Sigmoid colon (tissue), 4 donors: ENCODE measurements at regions not wholly inside any gene's neighbourhood (a gene's known extent, or its start where the extent isn't known, plus 50 kb on each side); places are given as distances from the start of the nearest gene placed in this dataset.
"Not testable (repeated sequence)": the region's sequence is repeated elsewhere in the genome, so short reads cannot be mapped to it uniquely, and the experiment has no call there.

Experiments used
- CTCF ChIP-seq, 4 experiments: fragments of 450-650 bp in 3 of 4; fragments of 200-600 bp in 1 of 4; IDR thresholded peaks; one replicate each; pipeline ENCODE4 v1.5.1; 2016 to 2019; ENCODE audit warnings: antibody characterized with exemption in 4 of 4, mild to moderate bottlenecking in 3 of 4, moderate library complexity in 2 of 4
- EP300 ChIP-seq, 4 donors: sonication (generic); formaldehyde crosslinking; IDR thresholded peaks; one replicate each; pipeline ENCODE4 v1.6.1; 2017; ENCODE audit warnings: antibody characterized with exemption in 4 of 4
- POLR2A ChIP-seq, 2 donors: fragments of 450-650 bp; IDR thresholded peaks; one replicate each; pipeline ENCODE4 v1.6.1; 2016; ENCODE audit warnings: antibody characterized with exemption in 2 of 2, mild to moderate bottlenecking in 2 of 2, moderate library complexity in 2 of 2
- POLR2AphosphoS5 ChIP-seq, 4 donors: sonication (generic); formaldehyde crosslinking; IDR thresholded peaks; one replicate each; pipeline ENCODE4 v1.6.1; 2017; ENCODE audit warnings: antibody characterized with exemption in 4 of 4

GRCh38 chr13:44823555-44823954 lies 165.7 kb downstream of the NUFIP1 start:
- not testable (repeated sequence) for TF ChIP-seq EP300, CTCF, POLR2A, POLR2AphosphoS5 (IDR thresholded peaks at IDR 0.05)
